HG03196 (cell line): ENCODE measurements at regions not wholly inside any gene's neighbourhood (a gene's known extent, or its start where the extent isn't known, plus 50 kb on each side); places are given as distances from the start of the nearest gene placed in this dataset.

ENCODE experiments used
- ATAC-seq: cut with Tn5 transposase; IDR thresholded peaks from one replicate; pipeline ENCODE4 v1.9.1; 2021; ENCODE audit not compliant: unreplicated experiment

DNA sequence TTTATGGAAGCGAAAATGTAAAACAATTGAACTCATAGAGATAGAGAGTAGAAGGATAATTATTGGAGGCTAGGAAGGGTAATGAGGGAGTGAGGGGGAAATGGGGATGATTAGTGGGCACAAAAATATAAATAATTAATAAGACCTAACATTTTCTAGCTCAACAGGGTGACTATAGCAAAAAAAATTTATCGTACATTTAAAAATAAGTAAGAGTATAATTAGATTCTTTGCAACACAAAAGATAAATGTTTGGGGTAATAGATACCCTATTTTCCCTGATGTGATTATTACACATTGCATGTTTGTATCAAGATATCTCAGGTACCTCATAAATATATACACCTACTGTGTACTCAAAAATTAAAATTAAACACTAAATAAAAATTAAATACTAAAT, 1070.0 kb downstream of the LRFN5 start:
- ATAC-seq = no peak

DNA sequence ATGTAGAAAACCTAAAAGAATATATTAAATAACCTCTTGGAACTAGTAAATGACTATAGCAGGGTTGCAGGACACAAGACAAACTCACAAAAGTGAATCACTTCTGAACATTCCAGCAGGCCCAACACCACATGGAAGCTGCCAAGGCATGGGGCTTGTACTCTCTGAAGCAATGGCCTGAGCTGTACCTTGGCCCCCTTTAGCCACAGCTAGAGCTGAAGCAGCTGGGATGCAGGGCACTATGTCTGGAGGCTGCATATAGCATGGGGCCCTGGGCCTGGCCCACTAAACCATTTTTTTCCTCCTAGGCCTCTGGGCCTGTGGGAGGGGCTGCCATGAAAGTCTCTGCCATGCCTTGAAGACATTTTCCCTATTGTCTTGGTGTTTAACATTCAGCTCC, 1067.3 kb downstream of the LRFN5 start:
- ATAC-seq = no peak

DNA sequence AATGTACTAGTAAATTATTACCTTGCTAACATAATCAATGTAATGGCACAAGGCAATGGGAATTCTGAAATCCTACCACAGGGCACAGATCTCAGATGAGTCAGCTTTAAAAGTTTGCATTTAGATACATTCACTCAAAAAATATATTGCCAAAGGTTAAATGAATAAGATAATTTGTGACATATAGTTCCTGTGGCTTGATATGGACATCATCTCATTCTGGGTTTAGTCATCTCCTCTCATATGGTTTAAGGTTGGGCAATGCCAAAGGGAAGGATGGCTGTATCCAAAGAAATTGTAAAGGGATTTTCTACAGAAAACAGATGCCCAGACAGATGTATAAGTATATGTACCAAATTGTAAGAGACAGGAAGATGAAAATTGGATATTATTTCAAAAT, 1065.0 kb downstream of the LRFN5 start:
- no peak for ATAC-seq

DNA sequence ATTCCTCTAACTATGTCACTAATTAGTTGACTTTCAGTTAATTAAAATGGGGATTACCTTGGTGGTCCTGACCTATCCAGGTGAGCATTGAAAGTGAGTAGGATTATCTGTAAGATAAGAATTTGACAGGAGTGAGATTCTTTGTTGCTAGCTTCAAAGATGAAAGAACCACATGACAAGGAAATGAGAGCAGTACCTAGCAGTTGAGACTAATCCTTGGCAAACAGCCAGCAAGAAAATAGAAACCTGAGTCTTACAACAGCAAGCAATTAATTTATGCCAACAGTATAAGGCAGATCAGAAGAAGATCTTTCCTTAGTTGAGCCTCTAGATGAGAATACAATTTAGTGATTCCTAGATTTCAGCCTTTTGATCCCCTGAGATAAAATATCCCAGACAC, 1058.4 kb downstream of the LRFN5 start:
- no peak for ATAC-seq

DNA sequence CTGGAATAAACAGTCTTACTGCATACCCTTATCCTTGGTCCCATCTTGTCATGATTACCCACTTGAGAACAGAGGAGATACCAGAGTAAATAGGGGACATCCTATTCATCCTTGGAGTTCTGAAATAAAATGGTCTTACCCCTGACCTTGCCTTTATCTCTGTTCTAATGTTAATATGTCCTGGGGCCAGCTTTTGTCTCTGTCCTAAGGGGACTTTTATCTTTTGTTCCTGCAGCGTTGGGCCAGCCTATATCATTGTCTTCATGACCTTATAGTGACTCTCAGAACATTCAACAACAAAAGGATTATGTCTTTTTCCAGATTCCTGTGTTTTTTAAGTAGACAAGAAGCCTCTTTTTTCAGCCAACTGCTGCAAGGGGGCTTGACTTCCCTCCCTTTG, 1057.5 kb downstream of the LRFN5 start:
- no peak for ATAC-seq

DNA sequence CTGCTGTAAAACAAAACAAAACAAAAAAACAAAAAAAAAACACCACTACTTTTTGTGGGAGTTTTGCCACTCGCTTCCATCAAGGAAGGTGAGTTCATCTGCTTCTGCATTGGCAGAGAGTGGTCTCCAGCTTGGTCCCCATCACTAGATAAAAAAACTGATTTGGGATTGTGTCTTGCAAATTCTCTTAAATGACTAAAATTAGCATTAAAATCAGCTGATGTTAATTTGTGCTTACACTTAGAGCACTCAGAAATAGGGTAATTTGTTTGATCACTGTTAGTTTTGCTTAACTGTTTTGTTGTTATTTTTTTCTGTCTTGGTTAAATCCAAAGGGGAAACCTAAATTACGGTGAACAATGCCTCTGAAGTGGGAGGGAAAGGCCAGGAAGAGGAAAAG, 1048.0 kb downstream of the LRFN5 start:
- ATAC-seq = no peak

DNA sequence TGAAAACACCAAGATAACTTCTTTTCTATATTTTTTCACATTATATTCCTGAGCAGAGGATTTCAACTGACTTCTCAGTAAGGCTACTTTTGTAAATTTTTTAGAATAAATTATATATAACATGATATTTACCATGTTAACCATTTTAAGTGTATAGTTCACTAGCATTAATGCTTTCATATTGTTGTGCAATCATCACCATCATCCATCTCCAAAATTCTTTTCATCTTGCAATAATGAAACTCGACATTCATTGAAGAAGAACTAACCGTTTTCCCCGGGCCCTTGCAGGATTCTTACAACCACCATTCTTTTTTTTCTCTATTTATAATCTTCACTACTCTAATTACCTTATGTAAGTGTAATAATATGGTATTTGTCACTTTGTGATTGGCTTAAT, 1036.1 kb downstream of the LRFN5 start:
- no peak for ATAC-seq

DNA sequence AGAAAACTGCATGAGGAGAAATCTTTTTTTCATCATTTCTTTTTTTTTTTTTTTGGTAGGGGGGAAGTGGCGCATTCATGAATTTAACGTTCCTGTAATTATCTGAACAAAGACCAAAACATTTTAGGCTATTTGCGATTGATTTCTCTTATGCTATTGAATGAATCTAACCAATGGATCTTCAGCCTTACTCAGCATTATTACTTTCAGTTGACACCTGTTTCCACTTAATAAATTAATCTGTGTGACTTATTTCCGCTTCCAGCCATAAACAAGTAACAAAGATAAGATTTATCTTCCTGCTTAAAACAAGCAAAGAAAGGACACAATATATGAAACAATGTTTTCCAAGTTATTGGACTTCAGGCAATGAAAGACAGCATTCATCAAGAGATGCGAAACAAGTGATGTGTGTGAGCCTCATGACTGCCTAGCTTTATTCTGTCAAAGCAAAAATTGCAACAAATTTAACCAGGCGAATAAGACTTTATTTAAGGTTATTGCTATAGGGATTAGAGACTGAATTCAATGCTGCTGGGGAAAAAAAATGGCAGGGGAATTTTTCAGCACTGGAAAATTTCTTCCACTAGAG, 1026.9 kb downstream of the LRFN5 start:
- ATAC-seq = no peak

DNA sequence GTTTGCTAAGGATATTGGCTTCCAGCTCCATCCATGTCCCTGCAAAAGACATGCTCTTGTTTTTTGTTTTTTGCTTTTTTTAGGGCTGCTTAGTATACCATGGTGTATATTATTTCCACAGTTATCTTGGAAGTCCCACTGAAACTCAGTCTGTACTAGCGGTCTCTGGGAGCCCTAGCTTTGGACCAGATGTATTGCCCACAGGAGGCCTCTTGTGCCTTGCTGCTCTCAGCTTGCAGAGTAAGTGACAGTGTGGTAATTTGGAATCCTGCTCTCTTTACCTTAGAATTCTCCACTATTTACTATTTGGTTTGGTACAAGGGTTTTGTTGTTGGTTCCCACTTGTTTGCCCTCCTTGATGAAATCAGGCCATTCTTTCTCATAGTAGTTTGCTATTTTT, 1022.9 kb downstream of the LRFN5 start:
- no peak for ATAC-seq

DNA sequence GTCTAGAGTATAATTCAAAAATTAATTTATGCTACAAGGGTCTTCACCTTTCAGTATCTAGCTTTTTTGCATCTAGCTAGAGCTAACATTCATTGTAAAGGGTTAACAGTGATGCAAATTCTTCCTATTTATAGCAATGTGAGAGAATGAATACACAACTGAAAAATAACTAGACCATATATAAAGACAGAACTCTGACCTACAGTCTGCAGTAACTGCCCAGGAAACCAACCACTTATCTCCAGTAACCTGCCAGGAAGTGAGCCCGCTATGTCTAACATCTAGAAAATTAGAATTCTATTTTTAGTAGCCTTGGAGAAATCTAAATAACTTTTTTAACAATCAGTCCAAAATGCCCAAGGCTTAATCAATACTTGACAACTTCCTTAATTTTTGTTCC, 1021.9 kb downstream of the LRFN5 start:
- ATAC-seq = no peak

DNA sequence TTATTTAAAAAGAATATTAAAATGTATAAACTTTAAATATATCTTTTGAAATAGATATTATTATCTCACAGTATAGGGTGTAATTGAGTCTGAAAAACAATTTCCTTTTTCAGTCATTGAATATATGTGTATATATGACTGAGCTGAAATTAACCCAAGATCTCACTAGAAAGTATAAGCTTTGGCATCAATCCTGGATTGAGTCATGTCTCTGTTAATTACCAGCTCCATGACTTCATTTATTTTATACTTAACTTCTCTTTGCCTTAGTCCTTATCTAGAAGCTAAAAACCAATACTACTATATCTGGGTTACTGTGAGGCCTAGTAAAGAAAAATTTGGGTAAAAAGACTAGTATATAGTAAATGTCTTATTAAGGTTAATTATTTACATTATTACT, 1020.3 kb downstream of the LRFN5 start:
- no peak for ATAC-seq

DNA sequence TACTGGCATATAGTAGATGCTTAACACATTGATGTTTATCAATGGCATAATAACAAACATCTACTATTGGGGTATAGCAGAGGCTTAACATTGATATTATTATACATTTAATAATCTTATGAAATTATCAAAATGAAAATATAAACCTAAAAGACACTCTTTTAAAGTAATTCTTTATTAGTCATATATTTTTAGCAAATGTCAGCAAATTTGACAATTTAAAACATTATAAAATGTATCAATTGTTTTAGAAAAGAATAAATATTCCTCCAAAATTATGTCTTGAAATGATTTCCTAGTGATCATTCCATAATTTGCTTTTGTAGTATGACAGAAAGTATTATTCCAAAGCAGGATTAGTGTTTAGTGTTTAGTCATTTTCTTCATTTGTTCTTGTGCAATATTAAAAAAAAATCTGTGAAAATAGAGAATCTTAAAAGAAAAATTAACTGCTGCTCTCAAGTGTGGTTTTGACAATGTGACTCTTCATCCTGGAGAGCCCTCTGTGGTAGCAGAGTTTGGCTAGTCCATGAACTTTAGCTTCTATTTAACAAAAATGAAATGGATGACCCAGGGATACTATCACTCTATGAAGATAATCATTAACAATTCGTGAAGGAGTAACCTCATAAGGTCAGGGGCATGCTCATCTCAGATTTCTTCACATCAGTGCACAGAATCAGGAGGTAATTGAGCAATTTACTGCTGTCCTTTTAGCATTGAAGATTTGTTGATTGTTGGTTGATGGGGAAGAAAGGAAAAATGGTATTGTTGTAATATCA, 1018.5 kb downstream of the LRFN5 start:
- no peak for ATAC-seq

DNA sequence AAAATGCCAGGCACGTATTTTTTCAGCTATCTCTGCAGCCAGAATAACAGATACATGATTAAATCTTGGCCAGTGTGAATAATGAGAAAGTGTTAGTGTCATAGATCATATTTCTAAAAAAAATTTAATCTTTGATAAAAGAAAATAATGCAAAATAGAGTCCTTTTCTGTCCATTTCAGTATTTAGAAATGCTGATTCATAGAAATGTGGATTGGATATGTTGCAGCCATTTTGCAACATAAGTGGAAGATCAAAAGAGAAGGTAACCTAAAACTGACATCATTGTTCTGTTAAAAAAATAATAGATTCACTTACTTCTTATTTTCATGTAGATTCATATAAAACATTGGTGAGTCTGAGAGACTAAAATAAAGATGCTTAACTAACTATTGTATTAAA, 1010.3 kb downstream of the LRFN5 start:
- no peak for ATAC-seq

DNA sequence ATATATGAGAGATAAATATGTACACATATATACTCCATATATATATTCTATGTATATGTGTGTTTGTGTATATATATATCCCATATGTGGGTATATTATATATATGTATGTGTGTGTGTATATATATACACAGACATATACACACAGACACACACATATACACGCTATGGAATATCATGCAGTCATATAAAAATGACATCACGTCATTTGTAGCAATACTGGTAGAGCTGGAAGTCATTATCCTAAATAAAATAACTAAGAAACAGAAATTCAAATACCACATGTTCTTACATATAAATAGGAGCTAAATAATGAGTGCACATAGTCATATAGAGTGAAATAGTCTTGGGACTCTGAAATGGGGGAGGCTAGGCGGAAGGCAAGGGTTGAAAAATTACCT, 1000.2 kb downstream of the LRFN5 start:
- no peak for ATAC-seq

DNA sequence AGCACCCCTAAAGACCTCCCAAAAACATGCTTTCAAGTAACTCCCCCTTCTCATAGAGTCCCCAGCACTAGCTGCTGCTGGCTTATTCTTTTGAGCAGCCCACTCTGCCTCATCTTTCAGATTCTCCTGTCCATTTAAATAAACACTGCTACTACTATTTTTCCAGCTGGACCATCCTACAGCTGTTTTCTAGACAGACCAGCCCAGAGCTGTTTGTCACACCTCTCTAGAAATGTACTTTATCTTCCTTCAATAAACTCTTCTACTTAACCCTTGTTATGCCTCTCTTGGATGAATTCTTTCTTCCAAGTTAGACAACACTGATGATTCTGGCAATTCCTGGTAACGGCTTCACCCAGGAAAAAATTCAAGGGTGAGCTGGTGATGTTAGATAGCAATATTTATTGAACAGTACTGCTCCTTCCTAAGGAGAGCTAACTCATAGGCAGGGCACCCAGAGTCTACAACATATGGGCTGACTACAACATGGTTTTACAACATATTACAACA, 995.7 kb downstream of the LRFN5 start:
- ATAC-seq = no peak

DNA sequence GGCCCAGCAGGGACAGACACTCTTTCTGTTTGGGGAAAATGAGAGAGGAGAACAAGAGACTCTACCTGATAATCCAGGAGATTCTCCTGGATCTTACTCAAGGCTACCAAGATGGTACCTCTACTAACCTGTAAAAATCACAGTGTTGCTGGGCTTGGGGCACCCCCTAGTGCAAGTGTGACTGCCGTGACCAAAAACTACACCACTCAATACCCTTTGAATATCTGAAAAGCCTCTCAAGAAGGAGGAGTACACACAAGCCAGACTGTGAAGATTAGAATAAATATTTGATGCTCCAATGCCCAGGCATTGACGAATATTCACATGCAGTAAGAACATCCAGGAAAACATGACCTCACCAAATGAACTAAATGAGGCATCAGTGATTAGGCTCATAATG, 965.4 kb downstream of the LRFN5 start:
- ATAC-seq = no peak

DNA sequence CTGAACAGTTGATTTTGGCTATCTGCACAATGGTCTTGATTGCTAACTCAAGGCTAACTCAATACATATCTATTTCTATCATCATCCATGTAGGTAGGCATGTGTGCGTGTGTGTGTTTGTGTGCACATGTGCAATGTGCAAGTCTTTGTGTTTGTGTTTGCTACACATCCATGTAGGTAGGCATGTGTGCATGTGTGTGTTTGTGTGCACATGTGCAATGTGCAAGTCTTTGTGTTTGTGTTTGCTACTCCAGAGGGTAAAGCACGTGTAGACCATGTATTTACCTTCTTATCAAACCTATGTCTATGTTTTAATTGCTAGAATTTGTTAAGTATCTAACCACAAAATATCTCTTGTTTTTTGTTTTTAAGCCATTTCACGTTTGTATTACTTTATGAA, 962.6 kb downstream of the LRFN5 start:
- no peak for ATAC-seq

DNA sequence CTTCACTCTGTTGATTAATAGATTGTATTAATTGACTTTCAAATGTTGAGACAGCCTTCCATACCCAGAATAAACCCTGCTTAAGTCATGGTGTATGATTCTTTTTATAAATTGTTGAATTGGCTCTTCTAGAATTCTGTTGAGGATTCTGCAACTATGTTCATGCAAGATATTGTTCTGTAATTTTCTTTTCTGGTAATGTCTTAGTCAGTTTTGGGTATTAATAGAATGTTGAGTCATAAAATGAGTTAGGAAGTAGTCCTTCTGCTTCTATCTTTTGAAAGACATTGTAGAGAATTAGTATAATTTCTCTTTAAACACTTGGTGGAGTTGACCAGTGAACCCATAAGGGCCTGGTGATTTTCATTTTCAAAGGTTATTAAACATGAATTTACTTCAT, 958.9 kb downstream of the LRFN5 start:
- ATAC-seq = no peak

DNA sequence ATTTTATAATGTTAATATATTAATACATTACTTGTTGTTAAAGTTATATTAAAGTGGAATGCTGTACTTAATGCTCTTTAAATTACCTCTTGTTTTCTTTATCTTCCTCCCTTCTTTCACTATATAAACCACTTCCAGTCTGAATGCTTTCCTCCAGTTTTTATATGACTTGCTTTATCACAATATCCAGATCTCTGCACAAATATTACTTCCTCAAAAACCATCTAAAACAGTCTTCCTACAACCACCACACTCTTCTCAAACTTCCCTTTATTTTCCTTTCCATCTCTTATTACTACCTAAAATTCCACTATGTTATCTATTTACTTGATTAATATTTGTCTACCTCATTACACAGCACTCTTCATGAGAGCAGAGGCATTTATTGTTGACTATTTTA, 956.6 kb downstream of the LRFN5 start:
- ATAC-seq = no peak

DNA sequence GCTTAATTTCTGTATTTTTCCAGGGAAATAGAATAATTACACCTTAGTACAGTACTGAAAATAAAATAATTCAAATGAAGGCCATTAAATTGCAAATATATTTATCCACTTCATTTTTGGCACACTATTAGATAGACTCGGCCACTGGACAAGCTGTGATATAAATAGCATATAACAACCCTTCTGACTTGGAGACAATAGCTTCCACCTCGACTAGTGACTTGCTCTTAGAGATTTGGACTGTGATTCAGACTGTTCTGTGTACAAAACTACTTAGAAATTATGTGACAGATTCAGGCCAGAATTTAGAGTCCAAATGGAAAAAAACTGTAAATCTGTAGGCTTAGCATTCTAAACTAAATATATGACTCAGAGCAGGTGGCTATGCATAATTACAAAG, 949.9 kb downstream of the LRFN5 start:
- no peak for ATAC-seq

DNA sequence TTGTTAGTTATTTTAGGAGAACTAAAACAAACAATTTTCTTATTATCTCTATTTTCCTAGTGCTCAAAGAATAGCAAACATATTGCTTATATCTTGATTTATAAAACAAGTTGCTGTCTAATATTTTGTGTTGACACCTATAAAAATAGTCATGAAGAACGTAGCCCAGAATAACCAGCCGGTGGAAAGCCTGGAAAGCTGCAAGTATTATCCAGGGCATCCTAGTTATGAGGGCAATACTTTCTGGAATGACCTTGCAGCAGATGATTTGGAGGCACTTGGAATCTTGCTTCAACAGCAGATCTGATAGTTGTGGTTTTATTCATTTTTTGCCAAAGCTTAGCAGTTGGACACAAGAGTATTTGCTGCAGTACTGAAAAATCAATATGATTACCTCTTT, 948.7 kb downstream of the LRFN5 start:
- no peak for ATAC-seq

DNA sequence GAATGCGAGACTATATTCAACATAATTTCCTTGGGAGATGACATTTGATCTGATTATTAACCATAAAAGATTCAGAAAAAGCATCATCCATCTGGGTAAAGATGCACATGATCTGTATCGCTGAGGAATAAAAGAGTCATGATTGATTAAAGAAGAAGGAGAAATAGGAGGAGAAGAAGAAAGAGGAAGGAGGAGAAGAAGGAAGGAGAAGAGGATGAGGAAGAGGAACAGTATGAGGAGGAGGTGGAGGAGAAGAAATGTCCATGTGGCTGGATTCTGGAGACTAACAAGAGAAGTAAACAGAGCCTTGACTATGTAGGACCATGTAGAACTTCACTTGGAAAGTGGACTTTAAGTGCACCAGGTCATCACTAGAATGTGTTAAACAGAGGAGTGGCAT, 947.4 kb downstream of the LRFN5 start:
- ATAC-seq = no peak

DNA sequence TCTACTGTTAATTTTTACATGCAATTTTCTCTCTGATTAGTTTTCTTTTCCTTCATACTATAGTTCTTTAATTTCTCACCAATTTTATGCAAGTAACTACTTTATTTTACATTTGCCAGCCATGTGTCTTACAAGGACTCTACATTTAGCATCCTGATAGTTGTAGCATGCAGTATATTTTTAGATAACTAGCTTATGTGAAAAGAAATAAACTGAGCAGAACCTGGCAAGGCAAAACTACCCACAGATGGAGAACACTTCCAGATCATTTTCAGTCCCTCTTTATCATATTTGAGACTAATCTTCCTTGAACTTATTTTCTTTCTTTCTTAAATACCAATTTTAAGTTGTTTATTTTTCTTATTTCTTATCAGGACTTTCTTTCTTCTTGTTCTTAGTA, 943.6 kb downstream of the LRFN5 start:
- no peak for ATAC-seq
